Left lobe of liver (tissue), 2 donors: ENCODE measurements at regions not wholly inside any gene's neighbourhood (a gene's known extent, or its start where the extent isn't known, plus 50 kb on each side); places are given as distances from the start of the nearest gene placed in this dataset.
A peak's percentile ranks its signal among the peaks of the same experiment; 100 is the strongest.
"Not testable (repeated sequence)": the region's sequence is repeated elsewhere in the genome, so short reads cannot be mapped to it uniquely, and the experiment has no call there.

Source experiments
- ATAC-seq: fragments of 200-7000 bp; cut with Tn5 transposase; one replicate; pipeline ENCODE4 v1.9.1; 2020; ENCODE audit warnings: mild to moderate bottlenecking, moderate library complexity
- DNase-seq: peaks from one replicate; pipeline ENCODE4 v3.0.0-alpha.2; 2020; ENCODE audit warnings: low spot score
- donor health status: DM: no; HTN: no; CAD: no; lungs with moderate emphysema.
- donor health status: DM: no; HTN: yes; CAD: no.

- no peak for ATAC-seq
- no peak for DNase-seq
Observed at GRCh38 chr3:25844891-25845290, 55.0 kb downstream of the OXSM start.

GRCh38 chr3:25846282-25846681 is 56.4 kb downstream of the OXSM start:
- DNase-seq (no peak), ATAC-seq (no peak)

GRCh38 chr3:25849091-25849490 is 59.2 kb downstream of the OXSM start:
- ATAC-seq (peak; percentile 57), DNase-seq (no peak)

- ATAC-seq: no peak
- DNase-seq: no peak
Observed at GRCh38 chr3:25849641-25850385, 59.9 kb downstream of the OXSM start.

GRCh38 chr3:25851693-25852259 is 61.9 kb downstream of the OXSM start:
- DNase-seq, ATAC-seq: not testable (repeated sequence)

- ATAC-seq (no peak), DNase-seq (no peak)
Observed at GRCh38 chr3:25854214-25854613, 64.3 kb downstream of the OXSM start.

- ATAC-seq: no peak
- DNase-seq: no peak
Observed at GRCh38 chr3:25854635-25855034, 64.7 kb downstream of the OXSM start.

GRCh38 chr3:25855266-25855784 is 65.4 kb downstream of the OXSM start:
- ATAC-seq: no peak
- no peak for DNase-seq

GRCh38 chr3:25856902-25857518 is 67.1 kb downstream of the OXSM start:
- DNase-seq: no peak
- peak; percentile 91 for ATAC-seq

GRCh38 chr3:25861566-25861965 is 71.7 kb downstream of the OXSM start:
- DNase-seq (no peak), ATAC-seq (no peak)

- DNase-seq (no peak), ATAC-seq (no peak)
Observed at GRCh38 chr3:25863011-25863415, 73.1 kb downstream of the OXSM start.

GRCh38 chr3:25863416-25863959 is 73.6 kb downstream of the OXSM start:
- ATAC-seq (no peak), DNase-seq (no peak)

- ATAC-seq (no peak), DNase-seq (no peak)
Observed at GRCh38 chr3:25870452-25870851, 80.6 kb downstream of the OXSM start.

GRCh38 chr3:25872200-25872877 is 82.4 kb downstream of the OXSM start:
- DNase-seq: no peak

GRCh38 chr3:25883492-25883891 is 93.6 kb downstream of the OXSM start:
- DNase-seq: no peak
- ATAC-seq: no peak

More at GRCh38 chr3:25872200-25872877, 82.4 kb downstream of the OXSM start:
- ATAC-seq: no peak

- ATAC-seq (no peak), DNase-seq (no peak)
Observed at GRCh38 chr3:25884981-25885380, 95.1 kb downstream of the OXSM start.

- DNase-seq (no peak), ATAC-seq (no peak)
Observed at GRCh38 chr3:25885544-25885943, 95.7 kb downstream of the OXSM start.

- DNase-seq (no peak), ATAC-seq (no peak)
Observed at GRCh38 chr3:25887907-25888306, 98.0 kb downstream of the OXSM start.

GRCh38 chr3:25888892-25889524 is 99.1 kb downstream of the OXSM start:
- DNase-seq: no peak
- ATAC-seq: no peak

- ATAC-seq (no peak), DNase-seq (no peak)
Observed at GRCh38 chr3:25889525-25889917, 99.6 kb downstream of the OXSM start.

GRCh38 chr3:25894101-25894500 is 104.2 kb downstream of the OXSM start:
- no peak for ATAC-seq
- no peak for DNase-seq
